Fibroblast of peridontal ligament (primary cell): ENCODE measurements at regions not wholly inside any gene's neighbourhood (a gene's known extent, or its start where the extent isn't known, plus 50 kb on each side); places are given as distances from the start of the nearest gene placed in this dataset.
"Not testable (repeated sequence)": the region's sequence is repeated elsewhere in the genome, so short reads cannot be mapped to it uniquely, and the experiment has no call there.

Experiments used
- DNase-seq: peaks from one replicate; pipeline ENCODE4 v3.0.0-alpha.2; 2010; ENCODE audit errors: extremely low read depth

DNA sequence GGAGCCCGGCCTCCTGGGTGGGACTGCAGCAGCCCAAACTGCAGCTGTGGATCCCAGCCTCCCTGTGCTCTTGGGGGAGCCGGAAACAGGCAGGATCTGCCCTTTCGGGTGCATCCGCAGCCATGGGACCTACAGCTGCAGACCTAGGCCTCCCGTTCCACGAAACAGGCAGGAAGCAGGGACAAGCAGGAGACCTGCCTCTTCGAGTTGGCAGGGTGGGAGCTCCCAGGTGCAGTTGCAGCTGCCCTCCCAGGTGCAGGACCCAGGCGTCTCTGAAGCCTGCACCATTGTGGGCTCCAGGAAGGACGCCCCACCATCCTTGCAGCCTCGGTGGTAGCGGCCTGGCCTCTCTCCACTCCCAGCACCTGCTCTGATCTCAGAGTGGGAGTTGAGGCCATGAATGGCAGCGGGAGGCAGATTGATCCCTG is 189.0 kb upstream of the KLHL1 start:
- no peak for DNase-seq

GRCh38 chr13:70284371-70284770 is 176.1 kb upstream of the KLHL1 start:
- DNase-seq = no peak

- no peak for DNase-seq
Measured at GRCh38 chr13:70275841-70276240, 167.6 kb upstream of the KLHL1 start.

DNA sequence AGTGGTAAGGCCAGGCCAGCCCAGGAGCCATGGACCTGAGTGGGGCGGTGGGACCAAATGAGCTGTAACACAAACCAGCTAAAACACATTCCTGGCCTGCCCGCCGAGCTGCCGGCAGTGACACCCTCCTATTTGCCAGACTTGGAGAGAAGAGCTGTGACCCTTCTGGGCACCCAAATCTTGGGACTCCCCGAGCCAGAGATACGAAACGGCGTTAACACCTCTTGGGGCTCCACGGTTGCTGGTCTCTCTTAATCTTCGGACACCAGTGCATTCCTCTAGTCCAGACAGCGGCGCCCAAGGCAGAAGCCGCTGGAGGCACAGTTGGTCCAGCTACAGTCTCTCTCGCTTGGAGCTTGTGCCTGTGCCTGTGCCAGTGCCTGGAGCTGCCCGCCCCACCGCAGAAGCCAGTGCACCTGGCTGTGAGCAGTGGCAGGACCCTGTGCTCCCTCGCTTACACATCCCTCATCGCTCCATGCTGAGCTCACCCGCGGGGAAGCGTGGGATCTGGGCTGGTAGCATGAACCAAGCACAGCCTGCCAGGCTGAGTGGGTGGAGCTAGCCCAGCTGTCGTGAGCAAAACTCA is 147.2 kb upstream of the KLHL1 start:
- DNase-seq = no peak

GRCh38 chr13:70253834-70254233 is 145.6 kb upstream of the KLHL1 start:
- DNase-seq = no peak

DNA sequence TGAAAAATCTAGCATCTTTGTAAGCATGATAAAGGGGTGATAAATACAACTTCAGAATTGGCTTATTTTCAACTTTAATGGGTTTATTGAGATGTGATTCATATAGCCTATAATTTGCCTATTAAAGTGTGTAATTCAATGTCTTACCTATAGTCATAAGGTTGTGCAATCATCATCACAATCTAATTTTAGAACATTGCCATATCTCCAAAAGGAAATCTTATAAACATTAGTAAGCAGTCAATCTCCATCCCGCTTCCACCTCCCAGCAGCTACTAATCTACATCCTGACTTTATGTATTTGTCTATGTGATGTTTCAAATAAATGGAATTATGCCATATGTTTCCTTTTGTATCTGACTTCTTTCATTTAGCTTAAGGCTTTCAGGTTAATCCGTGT is 145.2 kb upstream of the KLHL1 start:
- DNase-seq = no peak

DNA sequence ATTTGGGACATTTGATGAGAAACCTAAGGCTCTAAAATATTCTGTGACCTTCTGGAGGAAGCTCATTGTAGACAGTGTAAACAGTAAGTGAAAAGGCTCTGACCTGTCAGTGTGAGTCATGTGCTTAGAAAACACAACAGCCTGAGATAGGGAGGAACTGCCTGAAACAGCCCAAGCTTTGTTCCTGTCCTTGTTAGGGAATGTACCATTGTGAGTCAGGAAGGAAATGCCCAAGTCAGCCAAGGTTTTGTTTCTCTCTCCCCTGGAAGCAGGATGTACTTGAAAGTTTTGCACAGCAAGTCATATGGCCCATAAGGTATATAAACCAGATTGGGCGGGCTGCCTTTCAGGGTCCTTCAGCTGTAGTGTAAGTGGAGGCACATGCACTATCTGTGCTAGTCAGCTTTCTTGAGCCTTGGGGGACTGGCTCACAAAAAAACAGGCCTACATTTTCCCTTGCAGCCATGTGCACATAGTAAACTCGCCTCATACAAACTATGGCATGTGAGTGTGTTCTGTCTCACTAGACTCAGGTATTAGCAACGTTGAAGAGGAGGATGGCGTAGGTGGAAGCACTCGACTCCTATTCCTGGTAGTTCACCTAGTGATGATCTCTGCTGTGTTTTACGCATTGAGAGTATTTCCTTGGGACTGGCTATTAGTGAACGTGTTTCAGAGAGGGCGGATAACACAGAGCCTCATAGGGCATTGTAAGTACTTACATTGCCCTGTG is 141.2 kb upstream of the KLHL1 start:
- no peak for DNase-seq

DNA sequence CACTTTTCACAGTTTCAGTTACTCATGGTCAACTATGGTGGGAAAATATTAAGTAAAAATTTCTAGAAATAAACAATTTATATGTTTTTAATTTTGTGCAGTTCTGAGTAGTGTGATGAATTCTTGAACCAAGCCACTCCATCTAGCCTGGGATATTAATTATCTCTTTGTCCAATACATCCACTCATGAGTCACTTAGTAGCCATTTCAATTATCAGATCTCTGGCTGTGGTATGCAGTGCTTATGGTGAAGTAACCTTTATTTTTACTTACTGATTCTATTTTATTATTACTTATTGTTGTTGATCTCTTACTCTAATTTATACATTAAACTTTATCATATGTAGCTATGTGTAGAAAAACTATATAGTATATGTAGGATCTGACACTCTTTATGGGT is 128.9 kb upstream of the KLHL1 start:
- DNase-seq = no peak

DNA sequence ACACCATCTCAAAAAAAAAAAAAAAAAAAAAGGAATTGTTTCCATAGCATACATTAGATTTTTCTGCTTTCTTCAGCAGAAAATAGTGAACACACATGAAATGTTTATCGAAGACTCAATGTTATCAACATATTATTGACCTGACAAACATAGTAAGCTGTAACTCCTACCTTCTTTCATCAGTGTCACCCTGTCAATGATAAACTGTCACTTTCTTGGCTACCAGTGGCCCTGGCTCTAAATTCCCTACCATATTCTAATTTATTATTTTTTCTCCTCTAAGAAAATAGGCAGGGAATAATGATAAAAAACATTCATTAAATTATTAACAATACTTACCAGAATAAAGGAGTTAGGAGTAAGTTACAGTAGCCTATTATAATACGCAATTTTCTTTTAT is 127.3 kb upstream of the KLHL1 start:
- DNase-seq = no peak

- no peak for DNase-seq
Measured at GRCh38 chr13:70223911-70224310, 115.7 kb upstream of the KLHL1 start.

GRCh38 chr13:70222926-70223325 is 114.7 kb upstream of the KLHL1 start:
- DNase-seq = no peak

DNA sequence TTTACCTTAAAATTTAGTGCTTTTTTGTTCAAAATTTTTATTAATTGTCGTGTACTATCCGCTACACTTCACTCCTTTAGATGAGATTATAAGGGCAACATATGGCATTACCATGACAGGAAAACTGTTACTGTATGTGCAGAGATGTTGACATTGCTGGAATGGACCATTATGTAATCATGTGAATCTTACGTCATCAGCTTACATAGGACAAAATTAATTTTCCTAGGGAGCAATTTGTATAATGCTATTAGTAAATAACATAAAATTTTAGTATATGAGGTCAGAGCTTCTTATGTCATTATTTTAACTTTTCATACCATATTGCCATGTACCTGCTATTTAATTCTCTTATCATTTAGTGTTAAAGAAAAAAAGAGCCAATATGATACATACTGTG is 110.4 kb upstream of the KLHL1 start:
- no peak for DNase-seq

- not testable (repeated sequence) for DNase-seq
Measured at GRCh38 chr13:70208968-70209367, 100.7 kb upstream of the KLHL1 start.

DNA sequence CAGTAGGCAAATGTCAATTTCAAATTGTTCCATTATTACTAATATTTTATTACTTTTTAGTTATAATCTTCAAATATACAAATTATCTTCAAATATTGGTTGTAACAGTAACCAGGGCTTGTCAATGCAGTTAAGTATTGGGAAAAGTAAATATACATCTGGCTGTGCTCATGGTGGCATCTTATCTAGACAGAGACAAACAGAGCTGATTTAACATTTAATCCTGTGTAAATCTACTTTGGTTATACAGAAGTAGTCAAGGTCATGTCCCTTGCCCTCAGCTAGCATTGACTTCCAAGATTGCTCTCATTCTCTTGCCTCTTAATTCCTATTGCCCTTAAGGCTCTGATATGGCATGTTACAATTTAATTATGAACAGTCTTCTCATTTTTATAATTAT is 98.4 kb upstream of the KLHL1 start:
- no peak for DNase-seq

- DNase-seq = no peak
Measured at GRCh38 chr13:70203661-70204229, 95.5 kb upstream of the KLHL1 start.

DNA sequence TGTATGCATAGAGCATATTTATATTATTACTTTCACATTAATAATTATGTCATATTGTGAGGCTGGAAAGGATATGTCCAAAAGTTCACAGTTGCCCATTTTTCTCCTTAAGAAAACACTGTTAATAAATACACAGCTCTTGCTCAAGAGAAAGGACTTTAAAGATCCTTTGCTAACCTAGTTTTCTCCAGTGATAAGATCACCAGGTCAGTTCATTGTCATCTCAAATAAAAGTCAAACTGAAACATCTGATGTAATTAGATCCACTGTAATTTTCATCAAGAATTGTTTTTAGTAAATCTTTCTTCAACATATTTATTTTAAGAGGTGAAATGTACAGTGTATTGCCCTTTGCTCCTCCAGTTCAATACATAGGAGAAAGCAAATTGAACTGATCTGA is 82.8 kb upstream of the KLHL1 start:
- DNase-seq = no peak

- no peak for DNase-seq
Measured at GRCh38 chr13:70189981-70190380, 81.7 kb upstream of the KLHL1 start.

GRCh38 chr13:70188567-70188966 is 80.3 kb upstream of the KLHL1 start:
- DNase-seq = no peak

- no peak for DNase-seq
Measured at GRCh38 chr13:70183041-70183440, 74.8 kb upstream of the KLHL1 start.
